ENCODE measurements at regions not wholly inside any gene's neighbourhood (a gene's known extent, or its start where the extent isn't known, plus 50 kb on each side); places are given as distances from the start of the nearest gene placed in this dataset.
"Not testable (repeated sequence)": the region's sequence is repeated elsewhere in the genome, so short reads cannot be mapped to it uniquely, and the experiment has no call there.

- no peak for TF ChIP-seq POLR2AphosphoS5 (IDR thresholded peaks at IDR 0.05)
- TF ChIP-seq, protein P1, sequence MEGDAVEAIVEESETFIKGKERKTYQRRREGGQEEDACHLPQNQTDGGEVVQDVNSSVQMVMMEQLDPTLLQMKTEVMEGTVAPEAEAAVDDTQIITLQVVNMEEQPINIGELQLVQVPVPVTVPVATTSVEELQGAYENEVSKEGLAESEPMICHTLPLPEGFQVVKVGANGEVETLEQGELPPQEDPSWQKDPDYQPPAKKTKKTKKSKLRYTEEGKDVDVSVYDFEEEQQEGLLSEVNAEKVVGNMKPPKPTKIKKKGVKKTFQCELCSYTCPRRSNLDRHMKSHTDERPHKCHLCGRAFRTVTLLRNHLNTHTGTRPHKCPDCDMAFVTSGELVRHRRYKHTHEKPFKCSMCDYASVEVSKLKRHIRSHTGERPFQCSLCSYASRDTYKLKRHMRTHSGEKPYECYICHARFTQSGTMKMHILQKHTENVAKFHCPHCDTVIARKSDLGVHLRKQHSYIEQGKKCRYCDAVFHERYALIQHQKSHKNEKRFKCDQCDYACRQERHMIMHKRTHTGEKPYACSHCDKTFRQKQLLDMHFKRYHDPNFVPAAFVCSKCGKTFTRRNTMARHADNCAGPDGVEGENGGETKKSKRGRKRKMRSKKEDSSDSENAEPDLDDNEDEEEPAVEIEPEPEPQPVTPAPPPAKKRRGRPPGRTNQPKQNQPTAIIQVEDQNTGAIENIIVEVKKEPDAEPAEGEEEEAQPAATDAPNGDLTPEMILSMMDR (IDR thresholded peaks at IDR 0.05): no peak
- TF ChIP-seq POLR2A (IDR thresholded peaks at IDR 0.05): no peak
- H3K27me3 ChIP-seq: no peaks in the 10 kb centered on the region
- intact Hi-C loops (cut with DNase I; ENCODE audit: low total_unique reads): no loop called here
These were observed 548.2 kb upstream of the PFKP start for GRCh38 chr10:2519139-2519538.

GRCh38 chr10:2509081-2509531 lies 558.2 kb upstream of the PFKP start:
- no peaks in the 10 kb centered on the region for H3K27me3 ChIP-seq
- H3K27ac ChIP-seq: no peak overlapping the region
- H3K36me3 ChIP-seq: no peaks in the 10 kb centered on the region
- intact Hi-C loops (cut with DNase I; ENCODE audit: low total_unique reads): no loop called here
- no peak for TF ChIP-seq POLR2A (IDR thresholded peaks at IDR 0.05)
- no peak for DNase-seq (ENCODE audit: low spot score in 2 of 2)
- H3K4me3 ChIP-seq: no peak overlapping the region
- H3K9me3 ChIP-seq: no peaks in the 10 kb centered on the region
- no peaks in the 10 kb centered on the region for H3K4me1 ChIP-seq

More at GRCh38 chr10:2519139-2519538, 548.2 kb upstream of the PFKP start:
- no peak for DNase-seq (ENCODE audit: low spot score in 2 of 2)
- Histone ChIP-seq H3K4me3 (no peak overlapping the region), H3K27ac (no peak overlapping the region), H3K36me3 (no peaks in the 10 kb centered on the region), H3K4me1 (no peaks in the 10 kb centered on the region), H3K9me3 (no peaks in the 10 kb centered on the region)

GRCh38 chr10:2501366-2501940 lies 565.9 kb upstream of the PFKP start:
- H3K27me3 ChIP-seq; H3K27ac ChIP-seq; intact Hi-C loops (cut with DNase I; ENCODE audit: low total_unique reads); H3K4me3 ChIP-seq; H3K9me3 ChIP-seq; DNase-seq (ENCODE audit: low spot score in 2 of 2); H3K36me3 ChIP-seq; H3K4me1 ChIP-seq: not testable (repeated sequence)

DNA sequence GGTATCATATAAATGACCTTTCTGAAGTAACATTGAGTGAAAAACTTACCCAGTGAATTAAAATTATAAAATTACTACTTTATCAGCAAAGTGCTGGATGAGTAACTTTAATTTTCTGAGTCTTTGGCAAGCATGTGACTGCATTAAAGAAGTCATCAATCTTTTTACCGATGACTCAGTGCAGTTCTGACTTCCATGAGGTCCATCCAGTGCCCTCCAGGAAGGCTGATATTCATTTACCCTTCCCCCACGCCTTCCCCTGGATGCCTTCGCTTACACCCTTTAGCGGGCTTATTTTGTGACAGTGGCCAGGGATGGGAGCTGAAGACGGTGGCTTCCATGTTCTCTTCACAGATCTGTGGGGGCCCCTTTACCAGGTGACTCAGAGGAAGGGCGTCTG lies 572.9 kb upstream of the PFKP start:
- no peak for DNase-seq (ENCODE audit: low spot score in 2 of 2)
- intact Hi-C loops (cut with DNase I; ENCODE audit: low total_unique reads): no loop called here

GRCh38 chr10:2488446-2489005 lies 578.8 kb upstream of the PFKP start:
- no peaks in the 10 kb centered on the region for H3K9me3 ChIP-seq
- H3K27ac ChIP-seq: no peak overlapping the region
- H3K4me1 ChIP-seq: no peaks in the 10 kb centered on the region
- DNase-seq (ENCODE audit: low spot score in 2 of 2): no peak
- no peaks in the 10 kb centered on the region for H3K27me3 ChIP-seq
- TF ChIP-seq, protein P1 (IDR thresholded peaks at IDR 0.05): no peak
- TF ChIP-seq POLR2AphosphoS5 (IDR thresholded peaks at IDR 0.05): no peak
- TF ChIP-seq POLR2A (IDR thresholded peaks at IDR 0.05): no peak
- H3K4me3 ChIP-seq: no peak overlapping the region
- intact Hi-C loops (cut with DNase I; ENCODE audit: low total_unique reads): no loop called here
- H3K36me3 ChIP-seq: no peaks in the 10 kb centered on the region

More for the DNA sequence above, 572.9 kb upstream of the PFKP start:
- H3K4me1 ChIP-seq: no peaks in the 10 kb centered on the region
- no peak for TF ChIP-seq POLR2AphosphoS5 (IDR thresholded peaks at IDR 0.05)
- TF ChIP-seq, protein P1 (IDR thresholded peaks at IDR 0.05): no peak
- peaks cover 0 to 3% of the 10 kb centered on the region in 2 donors for H3K27me3 ChIP-seq
- no peak overlapping the region for H3K27ac ChIP-seq
- no peaks in the 10 kb centered on the region for H3K36me3 ChIP-seq
- no peak overlapping the region for H3K4me3 ChIP-seq
- no peaks in the 10 kb centered on the region for H3K9me3 ChIP-seq

- Histone ChIP-seq H3K36me3 (no peaks in the 10 kb centered on the region), H3K27me3 (no peaks in the 10 kb centered on the region), H3K4me3 (no peak overlapping the region), H3K9me3 (no peaks in the 10 kb centered on the region), H3K27ac (no peak overlapping the region), H3K4me1 (no peaks in the 10 kb centered on the region)
- TF ChIP-seq POLR2A (IDR thresholded peaks at IDR 0.05) (no peak), POLR2AphosphoS5 (IDR thresholded peaks at IDR 0.05) (no peak)
- TF ChIP-seq, protein P1 (IDR thresholded peaks at IDR 0.05): no peak
- intact Hi-C loops (cut with DNase I; ENCODE audit: low total_unique reads): no loop called here
- DNase-seq (ENCODE audit: low spot score in 2 of 2): no peak
These were observed 579.4 kb upstream of the PFKP start for GRCh38 chr10:2487921-2488320.
